ENCODE measurements at regions not wholly inside any gene's neighbourhood (a gene's known extent, or its start where the extent isn't known, plus 50 kb on each side); places are given as distances from the start of the nearest gene placed in this dataset.
"Not testable (repeated sequence)": the region's sequence is repeated elsewhere in the genome, so short reads cannot be mapped to it uniquely, and the experiment has no call there.

- peaks cover 12% of the 10 kb centered on the region for H3K4me1 Mint-ChIP-seq (ENCODE audit: unreplicated experiment)
- H3K4me3 Mint-ChIP-seq, result no peak overlapping the region
- H3K36me3 Mint-ChIP-seq, result no peaks in the 10 kb centered on the region
- H3K27ac Mint-ChIP-seq, result no peak overlapping the region
- no peak for TF ChIP-seq CTCF (conservative IDR thresholded peaks at IDR 0.05)
- DNase-seq (ENCODE audit: extremely low spot score, unreplicated experiment), result no peak
- no peaks in the 10 kb centered on the region for H3K9me3 Mint-ChIP-seq
- peaks cover 7% of the 10 kb centered on the region for H3K27me3 Mint-ChIP-seq
Observed at GRCh38 chr12:11545484-11546330, 103.8 kb upstream of the ETV6 start.

- not testable (repeated sequence) for H3K27ac Mint-ChIP-seq; H3K9me3 Mint-ChIP-seq; H3K27me3 Mint-ChIP-seq; H3K36me3 Mint-ChIP-seq; DNase-seq (ENCODE audit: extremely low spot score, unreplicated experiment); H3K4me3 Mint-ChIP-seq
- peaks cover 12% of the 10 kb centered on the region for H3K4me1 Mint-ChIP-seq (ENCODE audit: unreplicated experiment)
Observed at GRCh38 chr12:11546582-11547270, 102.7 kb upstream of the ETV6 start.

GRCh38 chr12:11547271-11547646, 102.2 kb upstream of the ETV6 start:
- DNase-seq (ENCODE audit: extremely low spot score, unreplicated experiment); H3K27ac Mint-ChIP-seq; H3K27me3 Mint-ChIP-seq; H3K9me3 Mint-ChIP-seq; H3K4me3 Mint-ChIP-seq; H3K36me3 Mint-ChIP-seq: not testable (repeated sequence)
- H3K4me1 Mint-ChIP-seq (ENCODE audit: unreplicated experiment), result peaks cover 12% of the 10 kb centered on the region

- Mint-ChIP-seq H3K4me1 (ENCODE audit: unreplicated experiment) (peaks cover 15% of the 10 kb centered on the region), H3K9me3 (no peaks in the 10 kb centered on the region)
Observed at GRCh38 chr12:11549119-11549518, 100.4 kb upstream of the ETV6 start.

GRCh38 chr12:11553871-11554533, 95.5 kb upstream of the ETV6 start:
- Mint-ChIP-seq H3K36me3 (no peaks in the 10 kb centered on the region), H3K27ac (no peak overlapping the region), H3K4me1 (ENCODE audit: unreplicated experiment) (peaks cover 11% of the 10 kb centered on the region), H3K4me3 (no peak overlapping the region), H3K9me3 (no peaks in the 10 kb centered on the region), H3K27me3 (peaks cover 35% of the 10 kb centered on the region)
- DNase-seq (ENCODE audit: extremely low spot score, unreplicated experiment), result no peak
- peak; percentile 80 for TF ChIP-seq CTCF (conservative IDR thresholded peaks at IDR 0.05)

More at GRCh38 chr12:11549119-11549518, 100.4 kb upstream of the ETV6 start:
- TF ChIP-seq CTCF (conservative IDR thresholded peaks at IDR 0.05), result no peak
- no peaks in the 10 kb centered on the region for H3K36me3 Mint-ChIP-seq
- H3K27me3 Mint-ChIP-seq, result peaks cover 13% of the 10 kb centered on the region
- no peak overlapping the region for H3K4me3 Mint-ChIP-seq
- no peak for DNase-seq (ENCODE audit: extremely low spot score, unreplicated experiment)
- no peak overlapping the region for H3K27ac Mint-ChIP-seq

- H3K36me3 Mint-ChIP-seq, result no peaks in the 10 kb centered on the region
- no peak overlapping the region for H3K4me3 Mint-ChIP-seq
- peaks cover 31% of the 10 kb centered on the region for H3K27me3 Mint-ChIP-seq
- no peak for DNase-seq (ENCODE audit: extremely low spot score, unreplicated experiment)
- H3K9me3 Mint-ChIP-seq, result no peaks in the 10 kb centered on the region
- no peak for TF ChIP-seq CTCF (conservative IDR thresholded peaks at IDR 0.05)
- no peak overlapping the region for H3K27ac Mint-ChIP-seq
- H3K4me1 Mint-ChIP-seq (ENCODE audit: unreplicated experiment), result peaks cover 11% of the 10 kb centered on the region
Observed at GRCh38 chr12:11555195-11555594, 94.3 kb upstream of the ETV6 start.

All from type B pancreatic cell (in vitro differentiated cells).